ENCODE measurements at regions not wholly inside any gene's neighbourhood (a gene's known extent, or its start where the extent isn't known, plus 50 kb on each side); places are given as distances from the start of the nearest gene placed in this dataset.

- no peak overlapping the region for H2BK15ac ChIP-seq (replicated peaks; ENCODE audit: low read depth)
- H2BK120ac ChIP-seq (ENCODE audit: low read depth, low read length) = no peak overlapping the region
- no peak overlapping the region for H3K4ac ChIP-seq (ENCODE audit: low read depth, low read length)
- H3K4me3 ChIP-seq (ENCODE audit: low read length) = no peak overlapping the region
- H2AK5ac ChIP-seq (ENCODE audit: low read length) = no peak overlapping the region
- no peak overlapping the region for H3K9ac ChIP-seq (ENCODE audit: low read length)
- no peaks in the 10 kb centered on the region for H3K36me3 ChIP-seq (ENCODE audit: control insufficient read depth, insufficient read depth, low read length)
- no peak overlapping the region for H3K18ac ChIP-seq (ENCODE audit: low read length)
- no peak overlapping the region for H3K4me2 ChIP-seq (ENCODE audit: low read length)
- no peaks in the 10 kb centered on the region for H3K79me2 ChIP-seq (ENCODE audit: control insufficient read depth, insufficient read depth, low read length)
- H3K27ac ChIP-seq (ENCODE audit: low read depth, low read length) = no peak overlapping the region
- WGBS (ENCODE audit: extremely low coverage, insufficient coverage, low lambda C conversion rate) = no CpG with 5 or more reads among the region's 1 CpG
- no peak overlapping the region for H3K23ac ChIP-seq (ENCODE audit: low read length)
- H3K79me1 ChIP-seq (ENCODE audit: low read length) = no peaks in the 10 kb centered on the region
- no peak overlapping the region for H4K5ac ChIP-seq (ENCODE audit: low read length)
- no peak for DNase-seq
- no peak overlapping the region for H4K8ac ChIP-seq (ENCODE audit: low read depth, low read length)
- H2BK5ac ChIP-seq (ENCODE audit: low read length) = no peak overlapping the region
- H3K27me3 ChIP-seq (ENCODE audit: insufficient read depth, low read length, poor library complexity) = no peaks in the 10 kb centered on the region
- H3K4me1 ChIP-seq (ENCODE audit: control insufficient read depth, low read depth, low read length) = peaks cover 4% of the 10 kb centered on the region
- H3K56ac ChIP-seq (ENCODE audit: low read length) = no peak overlapping the region
Observed at GRCh38 chr11:86723281-86723680, 50.9 kb upstream of the ME3 start.

GRCh38 chr11:86722748-86723147 lies 50.3 kb upstream of the ME3 start:
- no peak for DNase-seq
- H3K27ac ChIP-seq (ENCODE audit: low read depth, low read length) = no peak overlapping the region
- H4K8ac ChIP-seq (ENCODE audit: low read depth, low read length) = no peak overlapping the region
- no peak overlapping the region for H3K4me2 ChIP-seq (ENCODE audit: low read length)
- no peak overlapping the region for H3K18ac ChIP-seq (ENCODE audit: low read length)
- H3K27me3 ChIP-seq (ENCODE audit: insufficient read depth, low read length, poor library complexity) = no peaks in the 10 kb centered on the region
- H2AK5ac ChIP-seq (ENCODE audit: low read length) = no peak overlapping the region
- no peaks in the 10 kb centered on the region for H3K36me3 ChIP-seq (ENCODE audit: control insufficient read depth, insufficient read depth, low read length)
- no peak overlapping the region for H3K4me3 ChIP-seq (ENCODE audit: low read length)
- no peak overlapping the region for H2BK120ac ChIP-seq (ENCODE audit: low read depth, low read length)
- H2BK5ac ChIP-seq (ENCODE audit: low read length) = no peak overlapping the region
- peaks cover 4% of the 10 kb centered on the region for H3K4me1 ChIP-seq (ENCODE audit: control insufficient read depth, low read depth, low read length)
- H3K4ac ChIP-seq (ENCODE audit: low read depth, low read length) = no peak overlapping the region
- H2BK15ac ChIP-seq (replicated peaks; ENCODE audit: low read depth) = no peak overlapping the region
- H3K9ac ChIP-seq (ENCODE audit: low read length) = no peak overlapping the region
- H3K56ac ChIP-seq (ENCODE audit: low read length) = no peak overlapping the region
- H3K79me2 ChIP-seq (ENCODE audit: control insufficient read depth, insufficient read depth, low read length) = no peaks in the 10 kb centered on the region
- no peaks in the 10 kb centered on the region for H3K79me1 ChIP-seq (ENCODE audit: low read length)
- no peak overlapping the region for H3K23ac ChIP-seq (ENCODE audit: low read length)
- no peak overlapping the region for H4K5ac ChIP-seq (ENCODE audit: low read length)
